Hepatic stellate cell (primary cell): ENCODE measurements at regions not wholly inside any gene's neighbourhood (a gene's known extent, or its start where the extent isn't known, plus 50 kb on each side); places are given as distances from the start of the nearest gene placed in this dataset.

Source experiments
- DNase-seq: peaks from one replicate; pipeline ENCODE4 v3.0.0; 2011; ENCODE audit warnings: low spot score

GRCh38 chr5:82806513-82806912 lies 270.7 kb downstream of the TMEM167A start:
- DNase-seq = no peak

- no peak for DNase-seq
Observed at GRCh38 chr5:82804155-82804690, 273.0 kb downstream of the TMEM167A start.

GRCh38 chr5:82802954-82803353 lies 274.2 kb downstream of the TMEM167A start:
- no peak for DNase-seq

GRCh38 chr5:82800826-82801225 lies 276.4 kb downstream of the TMEM167A start:
- no peak for DNase-seq

- no peak for DNase-seq
Observed at GRCh38 chr5:82799361-82800077, 277.7 kb downstream of the TMEM167A start.

GRCh38 chr5:82798676-82799075 lies 278.5 kb downstream of the TMEM167A start:
- no peak for DNase-seq

- no peak for DNase-seq
Observed at GRCh38 chr5:82796643-82797416, 280.4 kb downstream of the TMEM167A start.

GRCh38 chr5:82794876-82795275 lies 282.3 kb downstream of the TMEM167A start:
- no peak for DNase-seq

GRCh38 chr5:82793808-82794419 lies 283.3 kb downstream of the TMEM167A start:
- DNase-seq = peak; percentile 4

GRCh38 chr5:82792096-82792495 lies 285.1 kb downstream of the TMEM167A start:
- no peak for DNase-seq

- no peak for DNase-seq
Observed at GRCh38 chr5:82789095-82789494, 288.1 kb downstream of the TMEM167A start.

GRCh38 chr5:82786748-82787147 lies 290.4 kb downstream of the TMEM167A start:
- no peak for DNase-seq

- no peak for DNase-seq
Observed at GRCh38 chr5:82785882-82786509, 291.2 kb downstream of the TMEM167A start.

- no peak for DNase-seq
Observed at GRCh38 chr5:82785456-82785855, 291.7 kb downstream of the TMEM167A start.

GRCh38 chr5:82784521-82784920 lies 292.7 kb downstream of the TMEM167A start:
- DNase-seq = no peak

- no peak for DNase-seq
Observed at GRCh38 chr5:82777106-82777505, 300.1 kb downstream of the TMEM167A start.

- DNase-seq = no peak
Observed at GRCh38 chr5:82772281-82772680, 304.9 kb downstream of the TMEM167A start.

- no peak for DNase-seq
Observed at GRCh38 chr5:82766206-82766605, 311.0 kb downstream of the TMEM167A start.

- no peak for DNase-seq
Observed at GRCh38 chr5:82765765-82766164, 311.4 kb downstream of the TMEM167A start.

- DNase-seq = no peak
Observed at GRCh38 chr5:82760856-82761255, 316.3 kb downstream of the TMEM167A start.

GRCh38 chr5:82758881-82759280 lies 318.3 kb downstream of the TMEM167A start:
- DNase-seq = no peak

- no peak for DNase-seq
Observed at GRCh38 chr5:82754759-82755158, 322.4 kb downstream of the TMEM167A start.
